Gastroesophageal sphincter (tissue), 3 donors: ENCODE measurements at regions not wholly inside any gene's neighbourhood (a gene's known extent, or its start where the extent isn't known, plus 50 kb on each side); places are given as distances from the start of the nearest gene placed in this dataset.

Experiments
- CTCF ChIP-seq, 4 experiments: fragments of 200-600 bp in 2 of 4; fragments of 450-650 bp in 2 of 4; sonication (generic) in 1 of 4; IDR thresholded peaks; one replicate each; pipeline ENCODE4 v1.5.1; 2017 to 2019; ENCODE audit warnings: antibody characterized with exemption in 4 of 4, mild to moderate bottlenecking in 2 of 4, moderate library complexity in 2 of 4
- EP300 ChIP-seq: sonication (generic); formaldehyde crosslinking; IDR thresholded peaks from one replicate; pipeline ENCODE4 v1.6.1; 2017; ENCODE audit warnings: antibody characterized with exemption, mild to moderate bottlenecking
- POLR2A ChIP-seq, 2 donors: fragments of 450-650 bp; IDR thresholded peaks; one replicate each; pipeline ENCODE4 v1.6.1; 2017; ENCODE audit warnings: antibody characterized with exemption in 2 of 2, mild to moderate bottlenecking in 2 of 2, moderate library complexity in 1 of 2

DNA sequence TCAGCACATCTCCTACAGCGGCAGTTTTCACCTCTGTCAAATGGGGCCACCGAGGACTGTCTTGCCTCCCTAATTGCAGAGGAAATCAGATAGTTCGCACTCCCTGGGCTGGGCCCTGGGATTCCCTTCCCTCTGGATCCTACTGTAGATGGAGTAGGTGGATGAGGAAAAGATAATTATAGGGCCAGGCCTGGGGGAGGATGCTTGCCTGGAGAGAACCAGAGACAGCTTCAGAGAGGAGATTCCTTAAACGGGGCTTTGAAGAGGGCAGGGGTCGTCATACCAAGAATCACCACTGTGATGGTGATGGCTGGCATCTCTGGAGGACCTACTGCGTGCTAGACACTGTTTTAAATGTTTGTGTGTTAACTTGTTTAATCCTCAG is 50.8 kb upstream of the SLC6A6 start:
- TF ChIP-seq CTCF (IDR thresholded peaks at IDR 0.05) = no peak
- TF ChIP-seq POLR2A (IDR thresholded peaks at IDR 0.05) = no peak
- no peak for TF ChIP-seq EP300
